ENCODE measurements at regions not wholly inside any gene's neighbourhood (a gene's known extent, or its start where the extent isn't known, plus 50 kb on each side); places are given as distances from the start of the nearest gene placed in this dataset.

- Histone ChIP-seq H3K27me3 (replicated peaks; ENCODE audit: control insufficient read depth, insufficient read depth, low read length) (no peaks in the 10 kb centered on the region), H3K4me3 (replicated peaks; ENCODE audit: low read depth, low read length) (no peak overlapping the region), H3K36me3 (ENCODE audit: control insufficient read depth, insufficient read depth, low read length) (no peaks in the 10 kb centered on the region)
- DNase-seq (ENCODE audit: extremely low read depth, insufficient read length) = no peak
- TF ChIP-seq CTCF (IDR thresholded peaks at IDR 0.05; ENCODE audit: insufficient read depth, low read length, poor library complexity, severe bottlenecking) = no peak
Measured at GRCh38 chr4:31041385-31041784, 321.2 kb downstream of the PCDH7 start.

GRCh38 chr4:31041853-31042252, 321.7 kb downstream of the PCDH7 start:
- no peak for TF ChIP-seq CTCF (IDR thresholded peaks at IDR 0.05; ENCODE audit: insufficient read depth, low read length, poor library complexity, severe bottlenecking)
- no peak for DNase-seq (ENCODE audit: extremely low read depth, insufficient read length)
- no peaks in the 10 kb centered on the region for H3K27me3 ChIP-seq (replicated peaks; ENCODE audit: control insufficient read depth, insufficient read depth, low read length)

GRCh38 chr4:31043382-31044062, 323.4 kb downstream of the PCDH7 start:
- no peaks in the 10 kb centered on the region for H3K36me3 ChIP-seq (ENCODE audit: control insufficient read depth, insufficient read depth, low read length)
- TF ChIP-seq CTCF (IDR thresholded peaks at IDR 0.05; ENCODE audit: insufficient read depth, low read length, poor library complexity, severe bottlenecking) = no peak
- H3K4me3 ChIP-seq (replicated peaks; ENCODE audit: low read depth, low read length) = no peak overlapping the region
- no peak for DNase-seq (ENCODE audit: extremely low read depth, insufficient read length)
- no peaks in the 10 kb centered on the region for H3K27me3 ChIP-seq (replicated peaks; ENCODE audit: control insufficient read depth, insufficient read depth, low read length)

More at GRCh38 chr4:31041853-31042252, 321.7 kb downstream of the PCDH7 start:
- no peaks in the 10 kb centered on the region for H3K36me3 ChIP-seq (ENCODE audit: control insufficient read depth, insufficient read depth, low read length)
- no peak overlapping the region for H3K4me3 ChIP-seq (replicated peaks; ENCODE audit: low read depth, low read length)

GRCh38 chr4:31045151-31045550, 325.0 kb downstream of the PCDH7 start:
- no peaks in the 10 kb centered on the region for H3K27me3 ChIP-seq (replicated peaks; ENCODE audit: control insufficient read depth, insufficient read depth, low read length)
- H3K4me3 ChIP-seq (replicated peaks; ENCODE audit: low read depth, low read length) = no peak overlapping the region
- H3K36me3 ChIP-seq (ENCODE audit: control insufficient read depth, insufficient read depth, low read length) = no peaks in the 10 kb centered on the region
- no peak for TF ChIP-seq CTCF (IDR thresholded peaks at IDR 0.05; ENCODE audit: insufficient read depth, low read length, poor library complexity, severe bottlenecking)
- no peak for DNase-seq (ENCODE audit: extremely low read depth, insufficient read length)

- TF ChIP-seq CTCF (IDR thresholded peaks at IDR 0.05; ENCODE audit: insufficient read depth, low read length, poor library complexity, severe bottlenecking) = peak; percentile 24
- Histone ChIP-seq H3K36me3 (ENCODE audit: control insufficient read depth, insufficient read depth, low read length) (no peaks in the 10 kb centered on the region), H3K27me3 (replicated peaks; ENCODE audit: control insufficient read depth, insufficient read depth, low read length) (no peaks in the 10 kb centered on the region), H3K4me3 (replicated peaks; ENCODE audit: low read depth, low read length) (no peak overlapping the region)
- no peak for DNase-seq (ENCODE audit: extremely low read depth, insufficient read length)
Measured at GRCh38 chr4:31045724-31046318, 325.7 kb downstream of the PCDH7 start.
